Adrenal gland (tissue), 9 donors: ENCODE measurements at regions not wholly inside any gene's neighbourhood (a gene's known extent, or its start where the extent isn't known, plus 50 kb on each side); places are given as distances from the start of the nearest gene placed in this dataset.

ENCODE experiments used
- DNase-seq, 7 donors: peaks; one replicate each; pipeline ENCODE4 v3.0.0-alpha.2; 2019 to 2020
- H3K27ac ChIP-seq, 5 donors: fragments of 200-600 bp; sonication (generic) in 4 of 5; 1 replicate in 3 of 5; 2 replicates in 2 of 5; pipeline versions ENCODE4 v1.5.1 to v1.8.0; 2016 to 2020; ENCODE audit warnings: mild to moderate bottlenecking in 1 of 5
- H3K27me3 ChIP-seq: fragments of 200-600 bp; 2 replicates; pipeline ENCODE4 v1.8.0; 2021
- H3K36me3 ChIP-seq, 2 donors: fragments of 200-600 bp; replicated peaks in 1 of 2; 1 replicate in 1 of 2; 2 replicates in 1 of 2; pipeline versions ENCODE4 v1.5.1 to v1.8.0; 2018 to 2022
- H3K4me1 ChIP-seq, 2 donors: fragments of 200-600 bp; replicated peaks in 1 of 2; 1 replicate in 1 of 2; 2 replicates in 1 of 2; pipeline versions ENCODE4 v1.5.1 to v1.8.0; 2018 to 2021
- H3K4me3 ChIP-seq, 4 donors: fragments of 200-600 bp; sonication (generic) in 3 of 4; one replicate each; pipeline ENCODE4 v1.5.1; 2016 to 2018
- H3K9me3 ChIP-seq, 3 donors: fragments of 200-600 bp; sonication (generic) in 1 of 3; replicated peaks in 1 of 3; 1 replicate in 2 of 3; 2 replicates in 1 of 3; pipeline versions ENCODE4 v1.5.1 to v1.8.0; 2016 to 2021
- POLR2A ChIP-seq, 2 donors: fragments of 450-650 bp; IDR thresholded peaks; one replicate each; pipeline ENCODE4 v1.6.1; 2017; ENCODE audit warnings: antibody characterized with exemption in 2 of 2, mild to moderate bottlenecking in 2 of 2, moderate library complexity in 1 of 2
- WGBS, 4 donors: extraction: QIAGEN DNeasy Blood & Tissue Kit in 2 of 4; methylation state at CpG; one replicate each; pipeline versions ENCODE4 v1.1.5 to v1.1.7; 2013 to 2017; 5-methylcytosine and 5-hydroxymethylcytosine counted together
- intact Hi-C, 2 donors: fragments of 100-400 bp; cut with DNase I; formaldehyde crosslinking; loops; one replicate each; pipeline versions ENCODE4 v1.14.1 to v1.15.0; 2022 to 2023
- TF ChIP-seq, protein P1 (sequence below), 6 experiments: fragments of 450-650 bp in 4 of 6; fragments of 200-600 bp in 2 of 6; sonication (generic) in 1 of 6; IDR thresholded peaks; 1 replicate in 5 of 6; 2 replicates in 1 of 6; pipeline versions ENCODE4 v1.5.1 to v1.8.0; 2016 to 2021; ENCODE audit warnings: antibody characterized with exemption in 6 of 6, mild to moderate bottlenecking in 2 of 6, moderate library complexity in 1 of 6
- donor health status: healthy with polysubstance abuse.
- donor health status: Bipolar disorder and iron deficiency.
- donor health status: DM: yes; HTN: yes; CAD: no.
- donor health status: DM: no; HTN: no; CAD: no.
- donor health status: DM: no; HTN: no; CAD: no.

DNA sequence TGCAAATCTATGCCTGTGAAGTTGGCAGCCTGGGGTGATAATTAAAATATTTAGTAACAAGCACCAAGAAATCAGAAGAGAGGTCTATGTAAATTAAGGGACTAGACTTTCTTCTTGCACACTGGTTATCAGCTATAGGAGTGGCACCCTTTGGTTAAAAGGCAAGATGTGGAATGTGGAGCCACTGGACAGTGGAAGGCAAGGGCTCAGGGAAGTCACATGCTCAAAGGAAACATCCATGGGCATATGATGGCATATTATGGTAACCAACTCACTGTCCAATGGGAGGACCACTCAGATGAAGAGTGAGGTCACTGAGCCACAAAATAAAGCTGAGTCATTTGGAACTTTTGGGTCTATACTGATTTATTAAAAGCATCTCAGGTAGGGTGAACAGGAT lies 165.6 kb upstream of the PRICKLE2 start:
- no peaks in the 10 kb centered on the region for H3K27me3 ChIP-seq
- no peaks in the 10 kb centered on the region for H3K9me3 ChIP-seq
- TF ChIP-seq POLR2A (IDR thresholded peaks at IDR 0.05): no peak
- TF ChIP-seq, protein P1, sequence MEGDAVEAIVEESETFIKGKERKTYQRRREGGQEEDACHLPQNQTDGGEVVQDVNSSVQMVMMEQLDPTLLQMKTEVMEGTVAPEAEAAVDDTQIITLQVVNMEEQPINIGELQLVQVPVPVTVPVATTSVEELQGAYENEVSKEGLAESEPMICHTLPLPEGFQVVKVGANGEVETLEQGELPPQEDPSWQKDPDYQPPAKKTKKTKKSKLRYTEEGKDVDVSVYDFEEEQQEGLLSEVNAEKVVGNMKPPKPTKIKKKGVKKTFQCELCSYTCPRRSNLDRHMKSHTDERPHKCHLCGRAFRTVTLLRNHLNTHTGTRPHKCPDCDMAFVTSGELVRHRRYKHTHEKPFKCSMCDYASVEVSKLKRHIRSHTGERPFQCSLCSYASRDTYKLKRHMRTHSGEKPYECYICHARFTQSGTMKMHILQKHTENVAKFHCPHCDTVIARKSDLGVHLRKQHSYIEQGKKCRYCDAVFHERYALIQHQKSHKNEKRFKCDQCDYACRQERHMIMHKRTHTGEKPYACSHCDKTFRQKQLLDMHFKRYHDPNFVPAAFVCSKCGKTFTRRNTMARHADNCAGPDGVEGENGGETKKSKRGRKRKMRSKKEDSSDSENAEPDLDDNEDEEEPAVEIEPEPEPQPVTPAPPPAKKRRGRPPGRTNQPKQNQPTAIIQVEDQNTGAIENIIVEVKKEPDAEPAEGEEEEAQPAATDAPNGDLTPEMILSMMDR (IDR thresholded peaks at IDR 0.05): no peak
- DNase-seq: no peak
- no peak overlapping the region for H3K4me3 ChIP-seq
- no peak overlapping the region for H3K27ac ChIP-seq
- intact Hi-C loops: no loop called here
- no peaks in the 10 kb centered on the region for H3K4me1 ChIP-seq
- H3K36me3 ChIP-seq: no peaks in the 10 kb centered on the region

DNA sequence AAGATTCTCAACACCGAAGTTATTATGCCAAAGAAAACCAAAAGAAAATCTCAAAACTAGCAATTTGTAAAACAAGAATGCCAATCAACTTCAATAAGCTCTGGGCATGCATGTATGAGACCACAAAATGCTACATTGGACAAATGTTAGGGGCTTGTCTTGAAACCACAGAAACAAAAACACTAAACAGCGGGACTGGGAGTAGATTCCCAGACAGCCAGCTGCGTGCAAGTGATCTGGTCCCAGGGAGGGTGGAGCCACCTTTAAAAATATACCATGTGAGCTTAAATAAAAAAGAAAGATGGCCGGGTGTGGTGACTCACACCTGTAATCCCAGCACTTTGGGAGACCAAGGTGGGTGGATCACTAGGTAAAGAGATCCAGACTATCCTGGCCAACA lies 163.6 kb upstream of the PRICKLE2 start:
- no peak for DNase-seq
- intact Hi-C loops: no loop called here
- no peaks in the 10 kb centered on the region for H3K9me3 ChIP-seq
- 83 to 97% (median 89%) methylated on average over 4 of the region's 4 CpGs for WGBS, 4 donors
- H3K27ac ChIP-seq: no peak overlapping the region
- no peaks in the 10 kb centered on the region for H3K36me3 ChIP-seq
- H3K27me3 ChIP-seq: no peaks in the 10 kb centered on the region
- no peak overlapping the region for H3K4me3 ChIP-seq
- no peaks in the 10 kb centered on the region for H3K4me1 ChIP-seq
- no peak for TF ChIP-seq POLR2A (IDR thresholded peaks at IDR 0.05)
- TF ChIP-seq, protein P1 (IDR thresholded peaks at IDR 0.05): no peak

DNA sequence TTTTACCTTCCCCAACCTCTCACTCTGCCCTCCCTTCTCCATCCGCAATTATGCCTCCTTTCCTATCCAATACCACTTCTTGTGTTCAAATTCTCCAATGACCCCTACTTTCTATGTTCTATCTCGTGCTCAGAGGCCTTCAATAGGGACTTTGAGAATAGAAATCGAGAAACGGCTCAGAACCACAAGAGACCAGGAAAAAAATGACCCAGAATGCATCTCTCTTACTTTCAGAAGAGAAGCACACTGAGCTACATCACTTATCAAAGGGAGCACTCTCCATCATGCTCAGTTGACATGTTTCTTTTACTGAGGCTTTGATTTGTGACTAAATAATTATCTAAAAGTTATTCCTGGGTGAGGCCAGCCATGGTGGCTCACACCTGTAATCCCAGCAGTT lies 162.4 kb upstream of the PRICKLE2 start:
- no peaks in the 10 kb centered on the region for H3K27me3 ChIP-seq
- intact Hi-C loops: no loop called here
- no peak overlapping the region for H3K27ac ChIP-seq
- WGBS, 4 donors: 75 to 91% (median 87%) methylated on average over 4 of the region's 4 CpGs
- H3K4me1 ChIP-seq: no peaks in the 10 kb centered on the region
- H3K4me3 ChIP-seq: no peak overlapping the region
- no peak for DNase-seq
- no peaks in the 10 kb centered on the region for H3K36me3 ChIP-seq
- no peaks in the 10 kb centered on the region for H3K9me3 ChIP-seq
- TF ChIP-seq, protein P1 (IDR thresholded peaks at IDR 0.05): no peak
- TF ChIP-seq POLR2A (IDR thresholded peaks at IDR 0.05): no peak

DNA sequence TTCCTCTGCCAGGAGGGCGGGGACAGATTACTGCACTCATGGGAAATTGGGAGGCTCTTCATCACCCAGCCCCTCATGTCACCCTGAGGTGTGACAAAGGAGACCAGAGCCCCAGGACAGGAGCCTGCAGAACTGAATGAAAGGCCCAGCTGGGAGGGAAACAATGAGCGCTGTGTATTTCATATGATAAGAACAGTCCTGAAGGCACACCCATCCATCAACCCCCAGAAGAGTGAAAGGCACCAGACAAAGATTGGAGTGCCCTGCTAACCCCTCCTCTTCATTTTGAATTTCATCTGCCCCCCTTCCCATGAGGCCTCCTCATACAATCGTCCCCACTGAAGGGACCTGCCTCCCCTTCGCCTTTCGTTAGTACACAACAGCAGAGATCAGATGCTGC lies 160.0 kb upstream of the PRICKLE2 start:
- no peak for DNase-seq
- intact Hi-C loops: no loop called here
- WGBS, 4 donors: 77 to 93% (median 87%) methylated on average over 5 of the region's 5 CpGs
- Histone ChIP-seq H3K9me3 (no peaks in the 10 kb centered on the region), H3K27ac (no peak overlapping the region), H3K27me3 (no peaks in the 10 kb centered on the region), H3K4me1 (no peaks in the 10 kb centered on the region), H3K36me3 (no peaks in the 10 kb centered on the region), H3K4me3 (no peak overlapping the region)
- TF ChIP-seq, protein P1 (IDR thresholded peaks at IDR 0.05): no peak
- no peak for TF ChIP-seq POLR2A (IDR thresholded peaks at IDR 0.05)
